ENCODE measurements at regions not wholly inside any gene's neighbourhood (a gene's known extent, or its start where the extent isn't known, plus 50 kb on each side); places are given as distances from the start of the nearest gene placed in this dataset.

- no peak for DNase-seq (ENCODE audit: low read depth in 2 of 2)
Observed at GRCh38 chr6:147715035-147715434, 206.5 kb downstream of the SAMD5 start.

DNA sequence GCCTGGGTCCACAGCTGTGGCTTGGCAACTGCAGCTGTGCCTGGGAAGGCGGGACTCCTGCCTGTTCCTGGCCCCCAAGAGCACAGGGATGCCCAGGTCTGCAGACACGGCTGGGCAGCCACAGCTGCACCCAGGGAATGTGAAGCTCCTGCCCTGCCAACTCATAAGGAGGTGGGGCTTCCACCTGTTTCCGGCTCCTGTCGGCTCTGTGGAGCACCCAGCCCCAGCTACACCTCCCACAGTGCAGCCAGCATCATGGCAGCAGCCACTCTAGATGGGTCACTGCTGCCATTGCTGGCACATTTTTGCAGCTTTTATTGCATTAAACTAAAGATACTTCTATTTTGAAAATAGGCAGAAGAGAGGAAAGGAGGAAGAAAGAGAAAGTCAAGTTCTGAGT is 207.9 kb downstream of the SAMD5 start:
- no peak for DNase-seq (ENCODE audit: low read depth in 2 of 2)

DNA sequence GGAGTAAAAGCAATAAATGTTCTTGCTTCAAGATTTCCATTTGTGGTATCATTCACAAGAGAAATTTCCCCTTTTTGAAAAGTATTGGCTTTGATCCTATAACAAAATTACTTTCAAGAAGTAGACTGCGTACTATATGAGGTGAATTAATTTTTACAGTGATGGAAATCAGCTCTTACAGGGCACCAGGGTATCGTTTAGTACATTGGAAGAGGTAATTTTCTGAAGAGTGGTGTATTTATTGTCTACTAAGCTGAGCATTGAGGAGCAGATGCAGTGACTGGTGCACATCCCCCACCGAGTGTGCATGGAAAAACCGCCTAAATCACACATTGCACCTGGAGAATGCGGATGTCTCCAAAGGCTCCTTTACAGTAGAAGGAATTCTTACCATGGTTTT is 209.5 kb downstream of the SAMD5 start:
- no peak for DNase-seq (ENCODE audit: low read depth in 2 of 2)

GRCh38 chr6:147722158-147722557 is 213.7 kb downstream of the SAMD5 start:
- no peak for DNase-seq (ENCODE audit: low read depth in 2 of 2)

DNA sequence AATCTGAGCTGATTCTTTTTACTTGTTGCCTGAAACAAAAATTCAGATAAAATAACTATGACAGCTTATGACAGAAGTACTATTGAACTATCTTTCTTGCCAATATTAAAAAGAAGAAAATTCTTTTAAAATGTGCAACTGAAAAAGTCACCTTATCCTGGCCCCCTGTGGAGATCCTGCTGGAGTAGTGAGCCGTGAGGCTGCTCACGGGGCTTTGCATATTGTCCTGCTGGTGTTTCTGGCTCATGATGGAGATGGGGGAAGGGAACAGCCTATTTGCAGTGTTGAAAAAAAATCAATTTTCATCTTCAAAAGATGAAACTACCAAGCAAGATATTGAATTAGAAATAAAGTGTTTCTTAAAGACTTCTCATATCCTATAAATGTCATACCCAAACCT is 216.0 kb downstream of the SAMD5 start:
- no peak for DNase-seq (ENCODE audit: low read depth in 2 of 2)

- DNase-seq (ENCODE audit: low read depth in 2 of 2): no peak
Observed at GRCh38 chr6:147726342-147726741, 217.9 kb downstream of the SAMD5 start.

DNA sequence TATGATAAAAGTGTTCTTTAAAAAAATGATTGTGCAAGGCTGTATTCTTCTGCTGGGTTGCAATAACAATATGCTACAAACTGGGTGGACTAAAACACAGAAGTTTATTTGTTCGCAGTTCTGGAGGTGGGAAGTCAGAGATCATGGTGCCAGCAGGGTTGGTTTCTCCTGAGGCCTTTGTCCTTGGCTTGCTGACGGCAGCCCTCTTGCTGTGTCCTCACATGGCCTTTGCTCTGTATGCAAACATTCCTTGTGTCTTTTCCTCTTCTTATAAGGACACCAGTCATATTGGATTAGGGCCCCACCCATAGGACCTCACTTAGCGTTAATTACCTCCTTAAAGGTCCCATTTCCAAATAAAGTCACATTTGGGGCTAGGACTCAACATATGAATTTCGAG is 220.4 kb downstream of the SAMD5 start:
- no peak for DNase-seq (ENCODE audit: low read depth in 2 of 2)

DNA sequence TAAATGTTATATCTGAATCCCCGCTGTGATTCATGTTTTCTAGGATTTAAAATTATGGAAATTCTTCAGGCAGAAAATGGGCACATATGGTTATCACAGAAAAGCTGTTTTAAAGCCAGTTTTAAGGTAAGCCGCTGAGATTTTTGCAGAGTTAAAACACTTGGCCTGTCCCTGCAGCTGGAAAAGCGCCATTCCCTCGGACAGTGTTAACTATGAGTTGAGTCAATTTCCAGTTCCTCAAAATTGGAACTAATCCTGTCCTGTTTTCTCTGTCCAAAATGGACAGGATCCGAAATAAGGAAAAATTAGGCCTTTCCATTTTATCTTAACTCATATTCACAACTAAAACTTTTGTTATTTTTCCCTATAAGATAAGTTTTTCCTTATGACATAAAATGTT is 225.2 kb downstream of the SAMD5 start:
- DNase-seq (ENCODE audit: low read depth in 2 of 2): no peak

DNA sequence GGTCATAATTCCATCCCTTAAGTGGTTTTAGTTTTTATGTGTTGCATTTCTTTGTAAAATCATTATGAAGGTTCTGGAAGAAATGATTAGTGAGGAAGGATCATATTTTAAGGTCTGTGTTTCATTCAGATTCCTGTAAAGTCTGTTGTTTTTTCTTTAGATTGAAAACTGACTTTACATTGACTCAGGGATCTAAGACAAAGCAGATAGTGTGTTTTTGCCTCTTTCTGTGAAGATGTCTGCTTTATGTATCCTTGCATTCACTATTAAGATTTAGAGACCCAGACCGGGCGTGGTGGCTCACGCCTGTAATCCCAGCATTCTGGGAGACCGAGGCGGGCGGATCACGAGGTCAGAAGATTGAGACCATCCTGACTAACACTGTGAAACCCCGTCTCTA is 225.7 kb downstream of the SAMD5 start:
- no peak for DNase-seq (ENCODE audit: low read depth in 2 of 2)

DNA sequence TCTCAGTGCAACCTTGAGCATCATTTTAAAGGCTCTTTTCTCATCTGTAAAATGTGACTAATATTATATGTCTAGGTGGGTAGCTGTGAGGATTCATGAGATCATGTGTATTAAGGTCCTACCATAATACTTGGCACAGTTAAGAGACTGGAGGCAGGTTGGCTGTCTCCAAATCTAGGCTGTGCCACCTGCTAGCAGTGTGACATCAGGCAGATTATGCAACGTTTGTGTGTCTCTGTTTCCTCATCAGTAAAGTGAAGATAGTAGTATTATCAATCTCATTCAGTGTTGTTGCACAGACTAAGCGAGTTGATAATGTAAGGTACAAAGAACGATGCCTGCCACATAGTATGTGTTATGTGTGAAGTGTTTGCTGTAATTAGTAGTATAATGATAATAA is 227.4 kb downstream of the SAMD5 start:
- no peak for DNase-seq (ENCODE audit: low read depth in 2 of 2)

DNA sequence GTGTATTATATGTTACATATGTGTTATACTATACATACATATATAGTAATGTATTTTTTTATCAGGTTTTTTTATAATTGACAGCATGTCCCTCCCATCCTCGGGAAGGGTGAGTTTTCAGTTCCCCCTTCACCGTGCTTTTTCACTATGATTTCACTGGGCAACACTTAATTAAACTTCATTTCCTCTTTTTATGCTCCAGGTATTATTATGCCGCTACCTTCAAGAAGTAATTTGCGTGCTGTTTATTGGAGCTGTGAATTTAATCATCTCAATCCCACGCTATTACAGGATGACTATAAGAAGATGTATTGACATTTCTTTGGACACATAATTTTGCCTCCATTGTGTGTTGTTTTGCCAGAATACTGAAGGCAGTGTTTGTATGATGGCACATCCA is 228.6 kb downstream of the SAMD5 start:
- DNase-seq (ENCODE audit: low read depth in 2 of 2): no peak

DNA sequence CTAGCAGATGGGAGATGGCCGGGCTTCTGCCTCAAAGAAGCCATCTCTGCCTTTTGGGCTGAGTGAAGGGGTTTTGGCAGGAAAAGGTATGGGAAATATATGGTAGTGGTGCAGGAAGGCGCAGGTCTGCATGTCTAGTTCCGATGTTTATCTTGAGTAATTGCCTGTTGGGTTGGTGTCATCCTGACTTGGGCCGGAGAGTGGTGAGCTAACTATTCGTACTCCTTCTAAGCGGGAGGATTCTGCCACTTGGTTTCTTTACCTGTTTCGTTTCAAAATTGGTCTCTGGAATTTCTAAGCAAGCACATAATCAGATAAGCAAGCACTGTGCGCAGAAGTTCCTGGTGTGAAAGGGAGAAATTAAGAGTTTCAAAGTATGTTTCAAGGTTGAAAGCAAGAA is 229.6 kb downstream of the SAMD5 start:
- no peak for DNase-seq (ENCODE audit: low read depth in 2 of 2)

GRCh38 chr6:147738516-147739162 is 230.1 kb downstream of the SAMD5 start:
- no peak for DNase-seq (ENCODE audit: low read depth in 2 of 2)

- no peak for DNase-seq (ENCODE audit: low read depth in 2 of 2)
Observed at GRCh38 chr6:147740326-147740725, 231.8 kb downstream of the SAMD5 start.

DNA sequence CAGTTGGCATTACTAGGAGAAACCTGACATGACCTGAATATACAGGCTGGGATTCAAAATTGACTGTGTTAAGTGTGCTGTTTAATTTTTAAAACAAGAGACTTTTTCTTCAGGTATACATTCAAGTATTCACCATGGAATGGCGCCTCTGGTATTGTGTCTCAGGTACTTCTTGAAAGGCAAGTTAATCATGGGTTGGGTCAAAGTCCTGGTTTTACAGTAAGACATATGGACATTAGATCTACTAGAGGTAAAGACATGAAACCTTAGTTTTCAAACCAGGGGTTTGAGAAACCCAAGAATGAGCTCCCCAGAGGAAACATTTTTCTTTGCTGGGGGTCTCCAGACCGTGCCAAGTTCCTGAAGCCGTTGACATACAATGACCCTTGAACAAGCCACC is 232.4 kb downstream of the SAMD5 start:
- no peak for DNase-seq (ENCODE audit: low read depth in 2 of 2)

GRCh38 chr6:147741389-147741788 is 232.9 kb downstream of the SAMD5 start:
- DNase-seq (ENCODE audit: low read depth in 2 of 2): no peak

GRCh38 chr6:147742440-147742839 is 233.9 kb downstream of the SAMD5 start:
- DNase-seq (ENCODE audit: low read depth in 2 of 2): no peak

GRCh38 chr6:147744012-147744411 is 235.5 kb downstream of the SAMD5 start:
- no peak for DNase-seq (ENCODE audit: low read depth in 2 of 2)

DNA sequence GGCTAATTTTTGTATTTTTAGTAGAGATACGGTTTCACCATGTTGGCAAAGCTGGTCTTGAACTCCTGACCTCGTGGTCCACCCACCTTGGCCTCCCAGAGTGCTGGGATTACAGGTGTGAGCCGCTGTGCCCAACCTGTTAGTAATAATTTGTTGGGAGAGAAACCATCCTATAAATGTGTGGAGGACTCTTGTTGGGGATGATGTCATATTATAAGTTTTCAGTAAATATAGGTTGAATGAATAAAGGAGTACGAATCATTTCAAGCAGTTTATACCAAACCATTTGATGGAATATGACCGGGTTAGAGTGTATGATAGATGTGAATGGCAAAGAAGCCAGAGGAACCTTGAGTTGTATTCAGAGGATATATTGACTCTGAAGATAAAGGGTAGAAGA is 240.8 kb downstream of the SAMD5 start:
- no peak for DNase-seq (ENCODE audit: low read depth in 2 of 2)

DNA sequence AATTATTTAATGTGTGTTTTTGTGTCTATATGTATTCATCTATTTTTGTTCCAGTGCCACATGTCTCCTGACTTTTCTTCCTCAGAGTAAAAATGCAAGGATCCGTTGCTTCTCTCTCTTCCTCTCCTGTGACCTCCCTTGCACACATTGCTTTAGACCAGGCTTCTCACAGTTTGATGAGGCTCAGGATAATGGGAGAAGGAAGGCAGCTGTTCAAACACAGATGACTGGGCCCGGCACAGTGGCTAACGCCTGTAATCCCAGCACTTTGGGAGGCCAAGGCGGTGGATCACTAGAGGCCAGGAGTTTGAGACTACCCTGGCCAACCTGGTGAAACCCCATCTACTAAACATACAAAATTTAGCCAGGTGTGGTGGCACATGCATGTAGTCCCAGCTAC is 241.9 kb downstream of the SAMD5 start:
- no peak for DNase-seq (ENCODE audit: low read depth in 2 of 2)

DNA sequence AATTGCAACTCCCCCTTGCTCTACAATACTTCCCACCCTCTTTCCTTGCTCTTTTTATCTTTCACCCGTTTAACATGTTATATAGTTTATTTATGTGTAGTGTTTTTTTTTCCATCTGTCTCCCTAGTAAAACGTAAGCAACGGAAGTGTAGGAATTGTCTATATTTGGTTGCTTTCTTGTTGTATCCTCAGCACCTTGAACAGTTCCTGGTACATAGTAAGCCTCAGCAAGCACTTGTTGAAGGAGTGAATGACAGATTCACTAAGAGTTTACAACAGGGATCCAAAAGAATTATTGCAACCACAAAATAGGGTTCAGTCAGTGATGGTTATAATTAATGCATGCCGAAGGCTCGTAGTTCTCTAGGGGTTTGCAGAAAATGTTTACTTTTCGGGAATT is 242.7 kb downstream of the SAMD5 start:
- no peak for DNase-seq (ENCODE audit: low read depth in 2 of 2)

GRCh38 chr6:147752689-147753403 is 244.4 kb downstream of the SAMD5 start:
- DNase-seq (ENCODE audit: low read depth in 2 of 2): no peak

DNA sequence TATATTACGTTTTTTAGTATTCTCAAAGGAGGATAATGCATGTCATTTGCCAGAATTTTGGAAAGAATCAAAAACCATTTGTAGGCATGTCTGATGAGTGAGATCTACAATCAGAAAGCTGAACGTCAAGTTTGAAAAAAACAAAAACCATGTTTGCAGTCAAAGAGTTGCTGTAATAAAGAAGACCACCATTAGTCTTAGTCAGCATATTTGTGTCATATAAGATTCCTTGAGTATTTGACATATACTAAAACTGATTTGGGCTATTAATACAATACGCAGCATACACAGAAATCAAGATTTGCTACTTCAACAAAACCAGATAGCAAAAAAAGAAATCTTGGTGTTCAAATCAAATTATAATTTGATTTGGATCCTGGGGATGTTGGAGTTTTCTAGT is 247.5 kb downstream of the SAMD5 start:
- DNase-seq (ENCODE audit: low read depth in 2 of 2): no peak

- DNase-seq (ENCODE audit: low read depth in 2 of 2): no peak
Observed at GRCh38 chr6:147756891-147757290, 248.4 kb downstream of the SAMD5 start.
